Thoracic aorta (tissue), 2 donors: ENCODE measurements at regions not wholly inside any gene's neighbourhood (a gene's known extent, or its start where the extent isn't known, plus 50 kb on each side); places are given as distances from the start of the nearest gene placed in this dataset.

Experiments used
- ATAC-seq: fragments of 150-250 bp; one replicate; pipeline ENCODE4 v1.8.0; 2017; ENCODE audit warnings: low read depth; ENCODE audit not compliant: insufficient number of reproducible peaks, low FRiP score
- DNase-seq: peaks from one replicate; pipeline ENCODE4 v3.0.0-alpha.2; 2020; ENCODE audit warnings: low spot score
- H3K27ac ChIP-seq, 2 donors: fragments of 200-600 bp; sonication (generic); 1 replicate in 1 of 2; 2 replicates in 1 of 2; pipeline ENCODE4 v1.5.1; 2016; ENCODE audit warnings: mild to moderate bottlenecking in 2 of 2, moderate library complexity in 2 of 2
- H3K27me3 ChIP-seq: fragments of 200-600 bp; sonication (generic); replicated peaks from 2 replicates; pipeline ENCODE4 v1.6.0; 2016; ENCODE audit warnings: mild to moderate bottlenecking; ENCODE audit not compliant: insufficient read depth
- H3K36me3 ChIP-seq: fragments of 200-600 bp; sonication (generic); one replicate; pipeline ENCODE4 v1.5.1; 2016
- H3K4me1 ChIP-seq, 2 donors: fragments of 200-600 bp; sonication (generic); 1 replicate in 1 of 2; 2 replicates in 1 of 2; pipeline versions ENCODE4 v1.5.1 to v1.6.0; 2016; ENCODE audit warnings: low read depth in 2 of 2, mild to moderate bottlenecking in 1 of 2; ENCODE audit not compliant: control insufficient read depth in 1 of 2
- H3K4me3 ChIP-seq: fragments of 200-600 bp; sonication (generic); 2 replicates; pipeline ENCODE4 v1.5.1; 2016; ENCODE audit warnings: mild to moderate bottlenecking
- H3K9me3 ChIP-seq: fragments of 200-600 bp; sonication (generic); 2 replicates; pipeline ENCODE4 v1.5.1; 2016
- TF ChIP-seq, protein P1 (sequence below): fragments of 200-600 bp; sonication (generic); IDR thresholded peaks from one replicate; pipeline ENCODE4 v1.5.1; 2019; ENCODE audit warnings: antibody characterized with exemption

DNA sequence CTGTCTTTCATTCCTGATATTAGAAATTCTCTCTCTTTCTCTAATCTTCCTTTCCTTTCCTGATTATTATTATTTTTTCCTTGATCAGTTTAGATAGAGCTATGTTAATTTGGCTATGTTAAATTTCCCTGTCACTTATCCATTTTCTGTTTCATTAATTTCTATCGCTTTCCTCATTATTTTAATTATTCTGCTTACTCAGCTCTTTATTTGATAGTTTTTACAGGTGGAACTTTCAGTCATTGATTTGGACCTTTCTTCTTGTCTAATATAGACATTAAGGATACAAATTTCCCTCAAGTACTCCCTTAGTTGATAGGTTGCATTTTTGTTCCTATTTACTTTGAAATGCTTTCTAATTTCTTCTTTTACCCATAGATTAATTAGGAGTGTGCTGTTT is 442.3 kb downstream of the CDH26 start:
- Histone ChIP-seq H3K4me1 (no peaks in the 10 kb centered on the region), H3K27me3 (no peaks in the 10 kb centered on the region), H3K36me3 (no peaks in the 10 kb centered on the region), H3K9me3 (no peaks in the 10 kb centered on the region), H3K4me3 (no peak overlapping the region), H3K27ac (no peak overlapping the region)
- TF ChIP-seq, protein P1, sequence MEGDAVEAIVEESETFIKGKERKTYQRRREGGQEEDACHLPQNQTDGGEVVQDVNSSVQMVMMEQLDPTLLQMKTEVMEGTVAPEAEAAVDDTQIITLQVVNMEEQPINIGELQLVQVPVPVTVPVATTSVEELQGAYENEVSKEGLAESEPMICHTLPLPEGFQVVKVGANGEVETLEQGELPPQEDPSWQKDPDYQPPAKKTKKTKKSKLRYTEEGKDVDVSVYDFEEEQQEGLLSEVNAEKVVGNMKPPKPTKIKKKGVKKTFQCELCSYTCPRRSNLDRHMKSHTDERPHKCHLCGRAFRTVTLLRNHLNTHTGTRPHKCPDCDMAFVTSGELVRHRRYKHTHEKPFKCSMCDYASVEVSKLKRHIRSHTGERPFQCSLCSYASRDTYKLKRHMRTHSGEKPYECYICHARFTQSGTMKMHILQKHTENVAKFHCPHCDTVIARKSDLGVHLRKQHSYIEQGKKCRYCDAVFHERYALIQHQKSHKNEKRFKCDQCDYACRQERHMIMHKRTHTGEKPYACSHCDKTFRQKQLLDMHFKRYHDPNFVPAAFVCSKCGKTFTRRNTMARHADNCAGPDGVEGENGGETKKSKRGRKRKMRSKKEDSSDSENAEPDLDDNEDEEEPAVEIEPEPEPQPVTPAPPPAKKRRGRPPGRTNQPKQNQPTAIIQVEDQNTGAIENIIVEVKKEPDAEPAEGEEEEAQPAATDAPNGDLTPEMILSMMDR, result no peak
- ATAC-seq (no peak), DNase-seq (no peak)

DNA sequence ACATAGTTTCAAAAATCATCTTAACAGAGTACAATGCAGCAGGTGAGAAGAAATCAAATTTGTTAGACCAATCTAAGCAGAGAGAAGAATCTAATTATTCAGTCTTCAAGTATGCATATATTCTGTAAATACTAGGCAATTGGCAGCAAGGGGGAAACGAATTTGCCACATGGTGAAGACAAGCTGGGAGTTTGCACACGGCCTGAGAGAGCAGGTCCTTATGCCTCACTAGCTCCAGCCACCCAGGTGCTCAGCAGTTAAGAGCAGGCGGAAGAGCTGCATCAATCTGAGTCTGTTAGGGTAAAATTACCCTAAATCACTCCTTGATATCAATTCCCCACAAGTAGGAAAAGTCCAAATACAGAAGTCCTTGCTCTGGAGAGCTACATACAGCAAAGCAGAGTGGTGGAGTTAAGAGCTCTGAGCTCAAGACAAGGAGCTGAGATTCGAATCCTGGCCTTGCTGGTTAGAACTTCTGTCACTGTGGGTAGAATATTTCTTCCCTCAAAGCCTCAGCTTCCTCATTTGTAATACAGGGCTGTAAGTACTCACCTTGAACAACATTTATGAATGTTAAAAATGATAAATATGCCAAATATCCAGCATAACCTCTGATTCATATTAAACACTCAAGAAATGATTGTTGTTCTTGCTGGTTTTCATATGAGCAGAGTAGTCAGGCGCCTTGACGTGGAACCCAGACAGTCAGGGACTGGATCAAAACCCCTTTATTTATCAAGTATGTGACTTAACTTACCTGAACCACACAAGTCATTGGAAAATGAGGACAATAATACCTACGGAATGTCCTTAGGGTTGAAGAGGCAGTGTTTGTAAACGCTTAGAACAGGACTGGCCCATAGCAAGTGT is 444.2 kb downstream of the CDH26 start:
- no peaks in the 10 kb centered on the region for H3K4me1 ChIP-seq
- TF ChIP-seq, protein P1, result no peak
- ATAC-seq, result no peak
- DNase-seq, result no peak
- no peaks in the 10 kb centered on the region for H3K9me3 ChIP-seq
- no peak overlapping the region for H3K4me3 ChIP-seq
- H3K27me3 ChIP-seq, result no peaks in the 10 kb centered on the region
- H3K27ac ChIP-seq, result no peak overlapping the region
- no peaks in the 10 kb centered on the region for H3K36me3 ChIP-seq

DNA sequence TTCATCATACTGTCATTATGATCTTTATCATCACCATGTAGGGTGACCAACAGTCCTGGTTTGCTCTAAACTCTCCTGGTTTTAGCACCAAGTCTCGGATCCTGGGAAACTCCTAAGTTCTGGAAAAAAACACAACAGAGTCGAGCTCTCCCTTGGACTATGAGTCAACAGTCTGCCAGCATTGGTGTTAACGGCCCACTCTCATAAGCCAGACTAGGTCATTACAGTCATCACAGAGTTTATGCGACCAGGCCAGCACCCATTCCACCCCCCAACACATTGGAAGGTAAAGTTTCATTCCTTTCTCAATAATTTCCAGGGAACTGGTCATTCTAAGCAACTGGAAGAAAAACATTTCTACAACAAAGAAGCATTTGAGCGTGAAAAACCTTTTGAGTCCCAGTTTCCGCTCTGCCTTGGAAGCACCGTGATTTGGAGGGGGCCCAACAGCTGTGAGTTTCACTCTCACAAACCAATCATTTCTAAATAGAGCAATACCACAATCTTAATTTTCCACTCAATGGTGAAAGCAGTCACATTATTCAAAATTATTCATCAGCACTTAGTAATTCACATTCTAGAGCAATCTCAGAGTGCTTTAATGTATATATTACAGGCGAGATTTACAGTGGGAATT is 445.0 kb downstream of the CDH26 start:
- no peak overlapping the region for H3K4me3 ChIP-seq
- no peak for DNase-seq
- no peaks in the 10 kb centered on the region for H3K4me1 ChIP-seq
- TF ChIP-seq, protein P1, result no peak
- H3K27me3 ChIP-seq, result no peaks in the 10 kb centered on the region
- no peaks in the 10 kb centered on the region for H3K36me3 ChIP-seq
- no peak overlapping the region for H3K27ac ChIP-seq
- H3K9me3 ChIP-seq, result no peaks in the 10 kb centered on the region
- ATAC-seq, result no peak

DNA sequence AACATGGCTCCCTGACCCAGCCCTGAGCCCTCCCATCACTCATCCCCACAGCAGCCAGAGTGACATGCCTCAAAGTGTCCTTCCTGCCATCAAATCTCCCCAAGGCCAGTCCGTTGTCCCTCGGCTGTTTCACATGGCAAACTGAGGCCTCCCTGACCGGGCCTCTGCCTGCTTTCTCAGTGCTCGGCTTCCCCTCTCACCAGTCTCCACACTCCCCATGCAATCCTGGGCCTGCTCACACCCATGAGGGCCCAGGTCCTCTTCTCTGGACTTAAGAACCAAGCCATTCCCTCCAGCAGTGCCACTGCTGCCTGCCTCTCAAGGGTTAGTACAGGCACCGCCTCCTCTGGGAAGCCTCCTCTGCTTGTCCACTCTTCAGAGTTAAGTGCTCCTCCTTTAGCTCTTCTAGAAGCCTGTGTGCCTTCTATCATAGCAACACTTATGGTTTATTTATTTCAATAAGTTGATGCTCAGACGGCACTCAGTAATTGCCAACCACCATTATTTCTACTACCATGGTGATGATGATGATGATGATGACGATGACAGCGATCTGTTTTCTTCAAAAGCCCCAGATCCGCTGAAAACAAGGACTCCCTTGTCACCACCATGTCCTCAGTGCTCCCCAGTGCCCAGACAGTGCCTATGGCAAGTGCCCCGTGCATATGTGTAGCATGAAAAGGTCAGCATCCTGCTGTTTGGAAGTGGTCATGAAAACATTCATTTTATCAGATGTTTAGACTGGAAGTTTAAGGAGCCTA is 449.0 kb downstream of the CDH26 start:
- no peak for ATAC-seq
- TF ChIP-seq, protein P1, result no peak

DNA sequence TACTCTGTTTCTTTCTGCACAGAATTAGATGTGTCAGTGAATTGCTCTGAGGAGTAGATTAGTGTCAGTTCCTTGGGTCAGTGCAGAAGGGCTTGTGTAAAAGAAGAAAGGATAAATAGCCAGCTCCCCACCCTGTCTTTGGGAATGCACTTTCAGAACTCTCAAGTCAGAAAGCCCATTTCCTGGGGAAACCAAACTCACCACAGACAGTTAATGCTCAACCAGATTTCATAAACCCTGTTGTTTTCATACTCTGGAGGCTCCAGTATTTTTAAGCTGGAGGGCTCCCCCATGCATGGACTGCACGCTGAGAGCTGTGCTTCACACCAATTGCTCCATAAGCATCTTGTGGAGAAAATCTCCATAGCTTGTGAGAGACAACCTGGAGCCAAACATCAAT is 449.7 kb downstream of the CDH26 start:
- Histone ChIP-seq H3K9me3 (no peaks in the 10 kb centered on the region), H3K36me3 (no peaks in the 10 kb centered on the region), H3K4me1 (no peaks in the 10 kb centered on the region), H3K4me3 (no peak overlapping the region), H3K27ac (no peak overlapping the region), H3K27me3 (no peaks in the 10 kb centered on the region)
- TF ChIP-seq, protein P1, result no peak
- DNase-seq (no peak), ATAC-seq (no peak)

More for the DNA sequence above, 449.0 kb downstream of the CDH26 start:
- Histone ChIP-seq H3K27me3 (no peaks in the 10 kb centered on the region), H3K4me3 (no peak overlapping the region), H3K9me3 (no peaks in the 10 kb centered on the region), H3K36me3 (no peaks in the 10 kb centered on the region), H3K27ac (no peak overlapping the region), H3K4me1 (no peaks in the 10 kb centered on the region)
- DNase-seq, result no peak
